Inflammatory macrophage treated with lipopolysaccharide for 1 hour (primary cell): ENCODE measurements at regions not wholly inside any gene's neighbourhood (a gene's known extent, or its start where the extent isn't known, plus 50 kb on each side); places are given as distances from the start of the nearest gene placed in this dataset.
"Not testable (repeated sequence)": the region's sequence is repeated elsewhere in the genome, so short reads cannot be mapped to it uniquely, and the experiment has no call there.

Source experiments
- DNase-seq, 2 donors: peaks; one replicate each; pipeline ENCODE4 v3.0.0-alpha.2; 2020 to 2022

DNA sequence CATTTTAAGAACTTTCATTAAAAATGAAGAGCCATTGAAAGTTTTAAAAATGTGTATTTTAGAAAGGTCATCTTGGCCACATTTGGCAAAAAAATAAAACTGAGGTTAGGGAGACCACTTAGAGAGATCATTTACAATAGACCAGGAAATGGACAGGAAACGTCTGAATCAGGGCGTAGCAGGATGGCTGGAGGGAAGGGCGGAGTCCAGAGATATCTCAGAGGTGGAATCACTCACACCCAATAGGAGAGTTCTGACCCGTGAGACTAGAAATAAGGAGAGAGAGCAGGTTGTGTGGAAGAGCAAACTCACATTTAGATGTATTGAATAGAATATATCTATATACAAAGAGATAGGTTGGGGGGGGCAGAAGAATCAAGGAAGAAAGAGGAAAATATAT is 373.4 kb downstream of the METTL4 start:
- DNase-seq, result no peak

DNA sequence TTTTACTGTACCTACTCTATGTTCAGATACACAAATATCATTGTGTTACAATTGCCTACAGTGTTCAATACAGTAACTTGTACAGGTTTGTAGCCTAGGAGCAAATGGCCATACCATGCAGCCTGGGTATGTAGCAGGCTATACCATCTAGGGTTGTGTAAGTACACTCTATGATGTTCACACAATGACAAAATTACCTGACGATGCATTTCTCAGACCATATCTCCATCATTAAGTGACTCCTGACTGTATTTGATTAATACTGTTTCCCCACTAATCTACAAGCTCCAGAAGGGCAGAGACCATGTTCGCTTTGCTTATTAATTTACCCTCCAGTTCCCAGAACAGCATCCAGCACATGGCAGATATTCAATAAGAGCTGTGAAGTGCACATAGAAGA is 372.2 kb downstream of the METTL4 start:
- DNase-seq, result no peak

DNA sequence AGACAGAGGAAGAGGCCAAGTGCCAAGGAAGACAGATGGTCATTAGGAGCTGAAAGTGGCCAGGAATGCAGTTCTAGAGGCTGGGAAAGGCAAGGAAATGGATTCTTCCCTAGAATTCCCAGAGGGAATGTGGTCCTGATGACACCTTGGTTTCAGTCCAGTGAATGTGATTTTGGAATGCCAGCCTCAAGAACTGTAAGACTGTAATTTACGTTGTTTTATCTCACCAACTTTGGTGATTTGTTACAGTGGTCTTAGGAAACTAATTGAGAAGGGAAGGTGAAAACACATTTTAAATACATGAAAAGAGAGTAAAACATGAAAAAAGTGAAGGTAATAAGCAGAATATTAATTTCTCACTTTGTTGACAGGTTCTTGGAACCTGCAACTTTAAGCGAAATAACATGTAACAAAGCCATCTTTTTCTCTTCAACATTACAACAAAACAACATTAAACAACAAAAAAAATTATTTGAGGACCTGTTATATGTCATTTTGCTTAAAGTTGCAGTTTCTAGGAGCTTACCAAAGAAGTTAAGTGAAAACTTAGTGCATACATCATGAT is 370.2 kb downstream of the METTL4 start:
- DNase-seq, result no peak

DNA sequence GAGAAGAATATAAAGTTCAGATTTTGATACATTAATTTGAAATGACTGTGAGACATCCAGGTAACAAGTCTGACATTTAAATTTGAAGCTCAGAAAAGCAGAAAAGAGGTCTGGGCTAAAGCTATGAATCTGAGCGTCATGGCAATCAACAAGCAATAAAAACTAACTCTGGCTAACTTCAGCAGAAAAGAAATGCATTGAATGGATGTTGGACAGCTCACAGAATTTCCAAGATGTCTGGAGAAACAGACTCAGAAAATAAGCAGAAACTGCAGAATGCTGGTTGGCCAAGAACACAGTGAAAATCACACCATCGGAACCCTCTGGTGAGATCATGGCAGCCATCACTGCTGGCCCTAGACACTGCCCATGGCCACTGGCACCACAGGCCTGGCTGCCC is 366.6 kb downstream of the METTL4 start:
- DNase-seq, result no peak

DNA sequence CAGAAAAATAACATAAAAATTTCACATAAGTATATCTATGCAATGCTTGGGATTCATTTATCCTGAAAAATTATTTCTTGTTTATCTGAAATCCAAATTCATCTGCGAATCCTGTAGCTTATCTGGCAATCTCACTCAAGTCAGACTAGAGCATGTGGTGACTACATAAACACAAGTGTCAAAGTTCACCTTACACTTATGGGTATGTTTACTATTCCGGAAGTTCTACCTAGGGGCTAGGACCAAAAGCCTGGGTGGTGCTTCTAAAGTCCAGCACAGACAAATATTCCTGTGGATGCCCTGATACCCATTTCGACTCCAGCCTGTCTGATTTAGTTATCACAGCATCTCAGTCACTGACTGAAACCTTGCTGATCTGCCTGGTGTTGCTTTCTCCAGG is 364.0 kb downstream of the METTL4 start:
- DNase-seq, result no peak

DNA sequence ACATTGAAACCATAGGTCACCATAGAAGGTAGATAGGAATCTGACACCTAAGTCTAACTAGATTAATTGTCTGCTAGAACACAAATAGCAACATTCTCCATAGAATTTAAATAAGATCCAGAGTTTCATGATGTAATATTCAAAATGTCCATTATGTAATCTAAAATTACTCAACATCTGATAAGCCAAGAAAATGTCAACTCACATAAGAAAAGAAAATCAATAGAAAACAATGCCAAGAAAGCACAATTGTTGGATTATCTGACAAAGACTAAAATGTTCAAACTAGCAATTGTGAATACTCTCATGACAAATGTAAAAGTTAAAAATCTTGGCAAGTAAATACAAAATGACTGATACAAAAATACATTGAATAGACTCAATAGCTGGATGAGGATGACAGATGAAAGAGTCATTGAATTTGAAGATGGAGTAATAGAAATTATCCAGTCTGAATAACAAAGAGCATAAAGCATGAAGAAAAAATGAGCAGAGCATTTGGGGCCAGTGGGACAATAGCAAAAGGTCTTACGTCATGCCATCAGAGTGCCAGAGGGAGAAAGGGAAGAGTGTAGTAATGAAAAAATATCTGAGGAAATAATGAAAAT is 358.6 kb downstream of the METTL4 start:
- no peak for DNase-seq

DNA sequence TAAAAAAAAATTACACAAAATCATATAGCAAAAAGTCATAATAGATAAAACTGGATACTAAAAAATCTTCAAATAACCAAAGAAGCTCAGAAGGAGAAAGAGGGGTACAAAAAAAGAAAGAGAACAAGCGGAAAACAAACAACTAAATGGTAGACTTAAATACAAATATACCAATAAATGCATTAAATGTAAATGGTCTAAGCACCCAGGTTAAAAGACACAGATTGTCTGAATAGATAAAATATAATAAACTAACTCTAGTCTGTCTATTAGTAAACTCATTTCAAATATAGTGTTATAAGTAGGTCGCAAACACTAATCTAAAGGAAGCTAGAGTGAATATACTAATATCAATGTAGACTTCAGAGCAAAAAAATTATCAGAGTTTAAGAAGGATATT is 357.4 kb downstream of the METTL4 start:
- DNase-seq, result no peak

DNA sequence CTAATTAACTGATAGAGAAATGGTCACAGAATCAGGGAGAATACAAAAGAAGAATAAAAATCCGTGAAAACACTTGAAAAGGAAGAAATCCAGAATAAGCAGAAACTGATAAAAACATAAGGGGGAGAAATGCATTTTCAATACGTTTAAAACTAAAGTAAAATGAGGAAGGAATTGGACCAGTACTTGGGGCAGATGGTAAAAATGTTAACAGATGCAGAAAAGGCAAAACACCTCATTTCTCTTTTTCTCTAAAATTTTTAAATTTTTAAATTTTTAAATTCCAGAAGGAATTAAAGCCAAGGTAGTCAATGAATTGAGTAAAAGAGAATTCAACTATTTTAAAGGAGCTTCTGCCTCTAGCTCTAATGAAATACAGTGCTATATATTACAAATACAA is 353.9 kb downstream of the METTL4 start:
- no peak for DNase-seq

DNA sequence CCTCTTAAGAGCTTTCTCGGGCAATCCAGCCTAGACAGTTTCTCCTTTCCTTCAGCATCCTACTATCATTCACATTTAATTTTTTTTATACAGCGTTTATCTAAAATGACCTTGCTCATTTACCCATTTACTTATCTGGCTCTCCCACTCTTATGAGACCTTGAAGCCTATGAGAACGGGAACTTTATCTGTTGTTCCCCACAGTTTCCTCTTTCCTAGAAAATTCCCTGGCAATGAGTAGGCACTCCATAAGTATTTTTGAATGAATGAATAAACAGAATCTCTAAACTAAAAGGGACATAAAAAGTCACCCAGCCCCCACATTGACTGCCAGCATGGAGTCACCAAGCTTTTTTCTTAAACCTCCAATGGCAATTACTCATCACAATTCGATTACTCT is 353.2 kb downstream of the METTL4 start:
- DNase-seq, result no peak

DNA sequence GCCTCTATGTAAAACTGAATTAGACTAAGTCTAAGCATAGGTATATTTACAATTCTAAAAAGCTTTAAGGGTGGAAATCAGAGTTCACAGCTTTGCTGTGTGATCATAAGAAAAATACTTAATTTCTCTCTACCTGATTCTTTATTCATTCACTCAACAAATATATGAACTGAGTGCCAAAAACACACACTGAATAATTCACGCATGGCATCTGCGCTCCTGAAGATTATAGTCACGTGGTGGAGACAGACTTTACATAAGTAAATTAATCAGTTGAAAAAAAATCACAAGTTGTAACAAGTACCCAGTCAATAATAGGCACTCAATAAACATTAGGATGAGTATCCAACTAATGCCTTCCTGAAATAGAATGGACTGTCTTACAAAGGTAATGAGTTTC is 351.6 kb downstream of the METTL4 start:
- no peak for DNase-seq

DNA sequence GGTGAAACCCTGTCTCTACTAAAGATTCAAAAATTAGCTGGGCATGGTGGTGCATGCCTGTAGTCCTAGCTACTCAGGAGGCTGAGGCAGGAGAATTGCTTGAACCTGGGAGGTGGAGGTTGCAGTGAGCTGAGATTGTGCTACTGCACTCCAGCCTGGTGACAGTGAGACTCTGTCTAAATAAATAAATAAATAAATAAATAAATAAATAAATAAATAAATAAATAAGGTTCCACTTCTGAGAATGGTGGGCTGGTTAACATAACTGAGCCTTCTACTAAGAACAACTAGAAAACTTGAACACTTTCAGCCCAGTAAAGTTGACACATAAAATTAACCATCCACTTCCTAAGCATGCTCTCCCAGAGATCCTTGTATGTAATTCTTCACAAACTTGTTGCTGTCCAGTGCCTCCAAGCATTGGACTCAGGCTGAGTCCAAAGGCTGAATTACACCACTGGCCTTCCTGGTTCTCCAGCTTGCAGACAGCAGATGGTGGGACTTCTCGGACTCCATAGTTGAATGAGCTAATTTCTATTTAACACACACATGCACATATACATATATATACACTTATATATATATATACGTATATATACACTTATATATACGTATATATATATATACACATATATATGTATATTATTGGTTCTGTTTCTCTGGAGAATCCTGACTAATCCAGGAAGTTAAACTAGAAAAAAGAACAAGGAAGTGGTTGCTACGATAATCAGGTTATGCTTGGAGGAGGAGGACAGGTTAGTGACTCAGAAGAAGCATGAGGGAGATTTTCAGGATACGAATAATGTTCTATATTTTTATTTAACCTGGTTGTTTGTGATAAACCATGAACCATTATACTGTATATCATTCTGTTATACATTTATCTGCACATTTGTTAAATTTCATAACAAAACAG is 348.8 kb downstream of the METTL4 start:
- DNase-seq, result no peak

DNA sequence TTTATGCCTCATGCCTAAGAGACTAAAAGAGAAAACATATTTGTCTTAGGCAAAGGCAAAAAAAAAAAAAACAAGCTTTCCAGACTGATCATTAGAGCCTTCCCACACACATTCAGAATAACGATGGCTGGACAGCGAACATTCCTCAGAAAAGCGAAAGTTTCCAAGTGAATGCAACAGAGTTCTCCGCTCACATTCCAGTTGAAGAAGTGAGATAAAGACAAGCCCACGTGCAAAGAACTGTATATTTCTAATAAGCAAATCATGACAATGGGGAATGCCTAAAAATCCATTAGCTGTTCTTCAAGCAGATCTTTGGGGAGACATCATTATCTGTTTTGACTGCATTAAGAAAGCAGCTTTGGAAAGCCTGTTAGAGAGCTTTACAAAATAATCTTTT is 347.9 kb downstream of the METTL4 start:
- no peak for DNase-seq

DNA sequence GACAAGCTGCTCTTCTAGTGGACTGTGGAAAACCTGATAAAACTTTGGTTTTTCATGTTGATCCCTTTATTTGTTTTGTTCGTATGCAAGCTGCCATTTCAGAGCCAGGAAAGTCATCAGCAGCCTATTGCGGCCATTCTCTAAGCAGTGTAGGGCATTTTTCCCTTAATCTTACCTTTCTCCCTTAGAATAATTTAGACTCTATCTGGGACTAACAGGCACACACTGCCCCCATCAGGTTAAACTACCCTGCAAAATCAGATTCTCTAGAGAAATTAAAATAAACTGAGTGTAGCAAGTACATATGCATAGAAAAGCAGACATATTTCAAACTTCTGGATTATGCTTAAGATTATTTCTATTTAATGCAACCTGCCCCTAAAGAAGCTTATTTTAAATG is 347.5 kb downstream of the METTL4 start:
- peak in 1 of 2 donors; percentile 29 for DNase-seq

DNA sequence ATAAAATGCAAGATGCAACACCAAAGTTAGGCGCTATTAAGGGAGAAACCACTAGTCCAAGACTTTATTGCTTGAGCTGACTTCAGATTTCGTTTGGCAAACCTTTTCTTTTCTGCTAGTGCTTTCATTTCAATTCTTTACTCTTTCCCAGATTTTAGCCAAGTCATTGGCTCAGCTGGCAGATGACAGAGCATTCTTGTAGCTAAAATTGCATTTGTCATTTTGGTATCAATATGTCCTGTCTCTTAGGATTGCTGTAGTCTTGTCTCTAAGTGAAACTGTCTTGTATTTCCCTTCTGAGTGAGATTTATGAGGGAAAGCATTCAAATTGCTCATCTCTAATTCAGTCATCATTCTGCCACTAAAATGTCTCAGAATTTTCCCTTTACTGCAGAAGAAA is 335.1 kb downstream of the METTL4 start:
- no peak for DNase-seq

DNA sequence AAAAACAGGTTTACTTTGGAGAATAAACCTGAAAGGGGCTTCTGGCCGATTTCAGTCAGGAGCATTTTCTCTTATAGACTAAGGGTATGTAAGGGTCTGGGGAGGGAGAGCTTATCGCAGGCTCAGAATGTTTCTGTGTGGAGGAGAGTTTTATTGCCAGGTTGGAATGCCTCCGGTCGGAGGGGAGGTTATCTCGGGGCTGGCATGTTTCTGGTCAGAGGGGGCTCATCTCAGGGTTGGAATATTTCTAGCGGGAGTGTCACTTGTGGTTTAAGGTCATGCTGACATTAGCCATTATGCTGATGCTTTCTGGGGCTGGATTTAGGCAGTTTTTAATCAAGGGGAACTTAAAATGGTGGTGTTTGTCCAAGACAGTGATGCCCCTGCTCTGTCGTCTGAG is 333.6 kb downstream of the METTL4 start:
- no peak for DNase-seq

DNA sequence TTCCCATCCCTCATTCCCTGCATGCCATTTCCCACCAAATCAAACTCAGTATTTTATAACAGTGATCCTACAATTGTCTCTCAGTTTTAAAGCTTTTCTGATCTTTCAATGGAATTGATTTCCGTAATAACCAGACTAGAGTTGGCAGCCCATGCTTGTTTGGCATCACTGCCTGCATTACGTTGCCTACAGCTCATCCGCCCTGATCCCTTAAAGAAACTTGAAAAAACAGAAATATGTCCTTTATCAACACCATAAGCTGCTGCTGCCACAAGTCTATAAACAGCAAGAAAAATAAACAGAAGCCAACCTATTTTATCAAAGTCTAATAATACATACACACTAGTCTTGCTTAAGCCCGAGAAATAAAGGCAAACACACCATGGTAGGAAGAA is 331.0 kb downstream of the METTL4 start:
- no peak for DNase-seq

DNA sequence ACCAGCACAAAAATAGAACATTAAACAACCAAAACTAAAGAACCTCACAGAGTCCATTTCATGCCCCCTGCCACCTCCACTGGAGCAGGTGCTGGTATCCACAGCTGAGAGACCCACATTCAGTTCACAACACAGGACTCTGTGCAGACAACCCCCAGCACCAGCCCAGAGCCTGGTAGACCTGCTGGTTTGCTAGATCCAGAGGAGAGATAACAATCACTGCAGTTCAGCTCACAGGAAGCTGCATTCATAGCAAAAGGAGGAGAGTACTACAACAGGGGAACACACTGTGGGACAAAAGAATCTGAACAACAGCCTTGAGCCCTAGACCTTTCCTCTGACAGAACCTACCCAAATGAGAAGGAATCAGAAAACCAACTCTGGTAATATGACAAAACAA is 326.7 kb downstream of the METTL4 start:
- no peak for DNase-seq

DNA sequence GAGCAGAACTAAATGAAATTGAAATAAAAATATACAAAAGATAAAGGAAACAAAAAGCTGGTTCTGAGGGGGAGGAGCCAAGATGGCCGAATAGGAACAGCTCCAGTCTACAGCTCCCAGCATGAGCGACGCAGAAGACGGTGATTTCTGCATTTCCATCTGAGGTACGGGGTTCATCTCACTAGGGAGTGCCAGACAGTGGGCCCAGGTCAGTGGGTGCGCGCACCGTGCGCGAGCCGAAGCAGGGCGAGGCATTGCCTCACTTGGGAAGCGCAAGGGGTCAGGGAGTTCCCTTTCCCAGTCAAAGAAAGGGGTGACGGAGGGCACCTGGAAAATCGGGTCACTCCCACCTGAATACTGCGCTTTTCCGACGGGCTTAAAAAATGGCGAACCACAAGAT is 324.2 kb downstream of the METTL4 start:
- DNase-seq, result not testable (repeated sequence)

DNA sequence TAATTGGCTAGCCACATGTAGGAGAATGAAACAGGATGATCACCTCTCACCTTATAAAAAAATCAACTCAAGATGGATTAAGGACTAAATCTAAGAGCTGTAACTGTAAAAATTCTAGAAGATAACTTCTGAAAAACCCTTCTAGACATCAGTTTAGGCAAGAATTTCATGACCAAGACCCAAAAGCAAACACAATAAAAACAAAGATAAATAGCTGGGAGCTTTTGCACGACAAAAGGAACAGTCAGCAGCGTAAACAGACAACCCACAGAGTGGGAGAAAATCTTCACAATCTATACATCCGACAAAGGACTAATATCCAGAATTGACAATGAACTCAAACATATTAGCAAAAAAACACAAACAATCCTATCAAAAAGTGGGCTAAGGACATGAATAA is 316.3 kb downstream of the METTL4 start:
- no peak for DNase-seq

DNA sequence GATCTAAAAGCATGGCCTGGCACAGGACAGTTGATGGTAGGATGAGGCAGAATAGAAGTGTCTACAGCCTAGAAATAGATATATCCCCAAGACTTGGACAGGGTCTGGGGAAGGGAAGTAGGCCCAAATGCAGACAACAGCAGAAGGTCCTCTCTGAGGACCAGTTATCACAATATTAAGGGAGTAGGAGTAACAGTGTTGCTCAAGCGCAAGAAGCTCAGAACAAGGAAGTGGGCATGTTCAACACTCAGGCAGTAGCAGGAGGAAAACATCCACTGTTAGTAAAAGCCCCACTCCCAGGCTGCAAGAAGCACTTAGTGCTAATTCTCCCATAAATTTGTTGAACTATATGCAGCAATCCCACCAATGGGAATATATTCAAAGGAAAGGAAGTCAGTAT is 314.7 kb downstream of the METTL4 start:
- peak in 1 of 2 donors; percentile 2 for DNase-seq

DNA sequence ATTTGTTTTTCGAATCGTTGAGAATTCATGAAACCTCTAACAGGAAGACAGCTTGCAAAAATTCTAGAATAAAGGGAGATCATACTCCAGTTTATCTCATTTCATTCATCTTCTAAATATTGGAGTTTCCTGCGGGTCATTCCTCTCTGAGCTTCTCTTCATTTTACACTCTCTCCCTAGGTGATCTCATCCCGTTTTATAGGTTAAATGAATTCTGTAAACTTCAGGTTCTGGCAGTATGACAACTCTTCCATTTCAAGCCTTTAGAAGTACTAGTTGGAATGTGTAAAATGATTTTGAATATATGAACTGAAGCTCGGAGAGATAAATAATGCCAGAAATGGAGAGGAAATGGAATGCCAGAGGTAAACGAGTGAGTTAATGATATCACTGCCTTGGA is 312.4 kb downstream of the METTL4 start:
- DNase-seq, result no peak

DNA sequence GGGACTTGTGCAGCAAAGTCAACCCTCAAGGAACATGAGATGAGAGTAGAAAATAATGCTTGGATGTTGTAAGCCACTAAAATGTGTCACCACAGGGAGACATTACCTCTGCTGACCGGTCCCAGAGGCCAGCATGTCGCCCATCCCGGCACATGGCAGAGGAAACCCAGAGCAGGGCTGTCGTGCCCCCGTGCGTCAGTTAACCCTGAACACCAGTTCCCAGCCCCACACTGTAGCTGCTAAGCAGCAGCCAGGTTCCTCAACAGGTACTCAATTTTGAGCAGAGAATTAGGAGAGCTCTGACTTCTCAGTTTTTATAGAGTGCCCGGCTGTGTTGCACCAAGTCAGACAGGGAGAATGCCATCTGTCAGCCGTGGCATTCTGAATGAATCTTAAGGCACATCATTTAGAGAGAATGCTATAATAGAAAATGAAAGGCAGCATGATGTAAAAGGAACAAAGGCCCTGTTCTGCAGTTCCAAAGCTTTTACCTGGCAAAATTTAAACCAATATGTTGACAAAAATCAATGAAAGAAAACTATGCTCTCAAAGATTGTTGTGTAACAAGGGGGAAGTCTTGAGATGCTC is 307.9 kb downstream of the METTL4 start:
- no peak for DNase-seq

DNA sequence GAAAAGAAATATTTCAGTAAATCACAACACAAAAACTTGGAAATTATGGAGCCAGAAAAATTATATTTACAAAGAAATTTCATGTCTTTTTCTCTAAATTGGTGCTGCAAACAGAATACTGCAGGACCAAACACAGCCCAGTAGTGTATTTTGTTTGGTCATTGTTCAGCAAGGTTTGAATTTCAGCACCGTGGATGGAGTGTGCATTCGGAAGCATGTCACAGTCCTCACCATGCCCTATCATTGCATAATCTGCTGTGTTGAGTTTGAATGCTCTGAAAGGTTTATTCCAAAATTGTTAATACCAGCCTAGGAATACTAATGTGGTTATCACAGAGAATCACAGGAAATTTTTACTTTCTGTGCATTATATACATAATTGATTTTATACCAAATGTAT is 296.7 kb downstream of the METTL4 start:
- DNase-seq, result no peak

DNA sequence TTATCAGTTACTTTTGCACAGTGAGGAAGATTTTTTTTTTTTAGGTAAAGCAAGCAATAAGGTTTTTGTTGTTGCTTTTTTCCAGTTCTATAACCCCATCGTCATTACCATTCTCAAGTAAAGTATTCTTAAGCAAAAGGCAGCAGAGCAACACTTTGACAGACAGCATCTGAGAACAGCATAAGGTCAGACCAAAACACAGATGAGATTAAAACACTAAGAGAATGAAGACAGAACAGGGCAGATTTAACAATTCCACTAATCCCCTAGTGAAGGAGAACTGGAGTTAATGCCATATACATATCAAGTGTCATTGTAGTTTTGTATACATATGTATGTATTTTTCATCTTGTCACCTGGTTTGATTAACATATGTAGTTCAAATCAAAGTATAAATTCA is 290.2 kb downstream of the METTL4 start:
- no peak for DNase-seq
